Endothelial cell of umbilical vein (primary cell): ENCODE measurements at regions not wholly inside any gene's neighbourhood (a gene's known extent, or its start where the extent isn't known, plus 50 kb on each side); places are given as distances from the start of the nearest gene placed in this dataset.

Experiments
- BruUV-seq: library from RNA; stranded (reverse); fragments of 400-500 nt; replicated peaks from 2 replicates; lab custom pipeline; 2021; lab: Mats Ljungman, UMichigan
- CTCF ChIA-PET: fragments of 300-600, 350-600 bp; sonication (Branson Sonifier 250); formaldehyde crosslinking; loops from one replicate; lab custom pipeline; 2021; ENCODE audit warnings: antibody characterized with exemption, inconsistent platforms; lab: Charles Lee
- POLR2A ChIA-PET: fragments of 300-600, 350-600 bp; sonication (Branson Sonifier 250); formaldehyde crosslinking; loops from one replicate; lab custom pipeline; 2021; ENCODE audit warnings: antibody characterized with exemption, inconsistent platforms; lab: Charles Lee
- DNase-seq: peaks from one replicate; pipeline ENCODE4 v3.0.0-alpha.2; 2011; ENCODE audit warnings: low read depth, low spot score
- FAIRE-seq: peaks from 2 replicates; lab custom pipeline; 2011; peaks lifted over from hg19 to GRCh38; lab: Jason Lieb, UNC
- H2AFZ ChIP-seq: 2 replicates; pipeline ENCODE4 v1.6.0; 2012; ENCODE audit warnings: low read depth, low read length, control low read depth, inconsistent platforms
- H3K27ac ChIP-seq: 2 replicates; pipeline ENCODE4 v1.5.1; 2011; ENCODE audit warnings: low read depth, mild to moderate bottlenecking, control low read depth, low read length, moderate library complexity; ENCODE audit not compliant: insufficient read depth
- H3K27me3 ChIP-seq, 2 experiments: 2 replicates each; pipeline versions ENCODE4 v1.6.0 to v1.6.1; 2011; ENCODE audit warnings: low read length in 2 of 2, mixed read lengths in 1 of 2; ENCODE audit not compliant: control insufficient read depth in 2 of 2, insufficient read depth in 2 of 2
- H3K36me3 ChIP-seq, 2 experiments: 2 replicates in 1 of 2; 3 replicates in 1 of 2; pipeline ENCODE4 v1.5.1; 2011; ENCODE audit warnings: low read length in 2 of 2, mild to moderate bottlenecking in 1 of 2, moderate library complexity in 1 of 2; ENCODE audit not compliant: control insufficient read depth in 2 of 2, insufficient read depth in 2 of 2; ENCODE audit errors: extremely low read depth in 1 of 2
- H3K4me1 ChIP-seq: 3 replicates; pipeline ENCODE4 v1.5.1; 2011; ENCODE audit warnings: mild to moderate bottlenecking, low read length; ENCODE audit not compliant: control insufficient read depth, insufficient read depth; ENCODE audit errors: extremely low read depth
- H3K4me2 ChIP-seq: 2 replicates; pipeline ENCODE4 v1.6.1; 2011; ENCODE audit warnings: low read length, control low read depth, mixed read lengths; ENCODE audit not compliant: insufficient read depth
- H3K4me3 ChIP-seq, 3 experiments: fragments of 200-600 bp in 1 of 3; sonication (generic), shearing (Covaris generic) in 1 of 3; replicated peaks in 1 of 3; 2 replicates each; pipeline ENCODE4 v1.5.1; 2011 to 2016; ENCODE audit warnings: control low read depth in 3 of 3, low read length in 3 of 3, mild to moderate bottlenecking in 2 of 3, inconsistent platforms in 1 of 3, low read depth in 1 of 3, moderate library complexity in 1 of 3; ENCODE audit not compliant: insufficient read depth in 1 of 3
- H3K79me2 ChIP-seq: 2 replicates; pipeline ENCODE4 v1.6.0; 2012; ENCODE audit warnings: low read length, inconsistent platforms; ENCODE audit not compliant: control insufficient read depth, insufficient read depth
- H3K9ac ChIP-seq: replicated peaks from 2 replicates; pipeline ENCODE3; 2011; ENCODE audit warnings: low read length, control low read depth; ENCODE audit not compliant: insufficient read depth; ENCODE audit errors: extremely low read depth
- H3K9me1 ChIP-seq: replicated peaks from 3 replicates; pipeline ENCODE4 v1.6.0; 2011; ENCODE audit warnings: mild to moderate bottlenecking, low read length; ENCODE audit not compliant: control insufficient read depth, insufficient read depth; ENCODE audit errors: extremely low read depth
- H3K9me3 ChIP-seq: replicated peaks from 2 replicates; pipeline ENCODE4 v1.5.1; 2012; ENCODE audit warnings: low read length, inconsistent platforms; ENCODE audit not compliant: control insufficient read depth, insufficient read depth
- H4K20me1 ChIP-seq: replicated peaks from 2 replicates; pipeline ENCODE3; 2011; ENCODE audit warnings: mild to moderate bottlenecking, low read length; ENCODE audit not compliant: control insufficient read depth, insufficient read depth; ENCODE audit errors: extremely low read depth
- CTCF ChIP-seq, 2 donors: IDR thresholded peaks; 1 replicate in 1 of 2; 2 replicates in 1 of 2; pipeline ENCODE4 v1.5.1; 2011; ENCODE audit warnings: low read length in 2 of 2, mild to moderate bottlenecking in 2 of 2, moderate library complexity in 2 of 2, control low read depth in 1 of 2, inconsistent platforms in 1 of 2, low read depth in 1 of 2; ENCODE audit not compliant: insufficient read depth in 1 of 2; ENCODE audit errors: extremely low read depth in 1 of 2
- EZH2 ChIP-seq: IDR thresholded peaks from 2 replicates; pipeline ENCODE4 v1.6.1; 2012; ENCODE audit warnings: borderline replicate concordance, low read depth, mild to moderate bottlenecking, moderate library complexity, low read length, inconsistent platforms; ENCODE audit not compliant: severe bottlenecking
- FOS ChIP-seq: IDR thresholded peaks from 2 replicates; pipeline ENCODE4 v1.6.1; 2011; ENCODE audit warnings: mild to moderate bottlenecking, low read length, moderate library complexity, borderline replicate concordance; ENCODE audit not compliant: insufficient read depth
- GATA2 ChIP-seq: IDR thresholded peaks from 2 replicates; pipeline ENCODE4 v1.7.0; 2011; ENCODE audit warnings: low read depth, mild to moderate bottlenecking, moderate library complexity, mixed read lengths, low read length; ENCODE audit not compliant: insufficient read length, insufficient read depth
- JUN ChIP-seq: IDR thresholded peaks from 2 replicates; pipeline ENCODE4 v1.6.1; 2011; ENCODE audit warnings: borderline replicate concordance, low read depth; ENCODE audit not compliant: insufficient read length, insufficient read depth
- MAX ChIP-seq: IDR thresholded peaks from 2 replicates; pipeline ENCODE4 v1.6.1; 2011; ENCODE audit not compliant: insufficient read depth, insufficient read length
- MYC ChIP-seq: IDR thresholded peaks from one replicate; pipeline ENCODE4 v1.6.1; 2011; ENCODE audit warnings: mild to moderate bottlenecking, low read depth, low read length
- POLR2A ChIP-seq: IDR thresholded peaks from 2 replicates; pipeline ENCODE4 v1.6.1; 2012; ENCODE audit warnings: low read depth, mild to moderate bottlenecking, control low read depth, low read length
- POLR2AphosphoS5 ChIP-seq: IDR thresholded peaks from 2 replicates; pipeline ENCODE4 v1.6.1; 2012; ENCODE audit warnings: low read depth, mild to moderate bottlenecking, control low read depth, low read length, moderate library complexity; ENCODE audit not compliant: insufficient read depth
- dilution Hi-C: fragments of 300-500 bp; cut with MboI; formaldehyde crosslinking; loops from one replicate; pipeline ENCODE4 v1.15.0; 2019; ENCODE audit warnings: low sequenced_read_pairs; ENCODE audit not compliant: extremely low pct_ligation_motif_present
- intact Hi-C: fragments of 100-400 bp; cut with micrococcal nuclease; formaldehyde crosslinking; loops from one replicate; pipeline ENCODE4 v1.10.0; 2022

- no peak overlapping the region for H2AFZ ChIP-seq
- H4K20me1 ChIP-seq: no peaks in the 10 kb centered on the region
- ChIA-PET CTCF (interaction anchor here (0.9 kb wide), 1 partner anchor 11 kb away, joined by 3 read pairs; no protein-coding TSS in a partner anchor), POLR2A (no interaction called here)
- no peak overlapping the region for H3K4me2 ChIP-seq
- H3K4me3 ChIP-seq: no peak overlapping the region
- no peaks in the 10 kb centered on the region for H3K79me2 ChIP-seq
- no peaks in the 10 kb centered on the region for H3K9me1 ChIP-seq
- TF ChIP-seq FOS (no peak), GATA2 (no peak), POLR2A (no peak), POLR2AphosphoS5 (no peak), MYC (no peak), CTCF (IDR thresholded peaks at IDR 0.05; ENCODE audit: extremely low read depth in 1 of 2, insufficient read depth in 1 of 2, low read depth in 1 of 2, low read length in 2 of 2) (no peak), JUN (no peak), MAX (no peak), EZH2 (no peak)
- no peak overlapping the region for H3K9ac ChIP-seq
- no peak for FAIRE-seq
- dilution Hi-C loops (no loop called here), intact Hi-C loops (no loop called here)
- no peaks in the 10 kb centered on the region for H3K36me3 ChIP-seq
- no TSS peak for BruUV-seq
- no peak for DNase-seq
- no peak overlapping the region for H3K27ac ChIP-seq
- no peaks in the 10 kb centered on the region for H3K4me1 ChIP-seq
- no peaks in the 10 kb centered on the region for H3K27me3 ChIP-seq
- no peaks in the 10 kb centered on the region for H3K9me3 ChIP-seq
Observed at GRCh38 chr20:24042646-24043045, 54.1 kb upstream of the GGTLC1 start.
